A549 (cell line): ENCODE measurements at regions not wholly inside any gene's neighbourhood (a gene's known extent, or its start where the extent isn't known, plus 50 kb on each side); places are given as distances from the start of the nearest gene placed in this dataset.

Experiments used
- ATAC-seq, 2 experiments: fragments of 200-7000 bp in 1 of 2; fragments of >200 bp in 1 of 2; cut with Nextera tagmentation in 1 of 2; cut with Tn5 transposase in 1 of 2; 3 replicates each; pipeline versions ENCODE4 v1.8.0 to v1.9.1; 2018 to 2020; ENCODE audit warnings: mild to moderate bottlenecking in 1 of 2, moderate library complexity in 1 of 2
- CTCF ChIA-PET: fragments of 300-600 bp; sonication (Branson Sonifier 250); formaldehyde crosslinking; extraction: SDS; loops from one replicate; lab custom pipeline; 2021; ENCODE audit warnings: antibody characterized with exemption, inconsistent platforms; lab: Yijun Ruan, JAX
- POLR2A ChIA-PET: fragments of 350-600 bp; formaldehyde crosslinking; extraction: SDS; loops from one replicate; lab custom pipeline; 2021; ENCODE audit warnings: antibody characterized with exemption, inconsistent platforms; lab: Yijun Ruan, JAX
- DNase-seq, 2 experiments: peaks; one replicate each; pipeline versions ENCODE4 v3.0.0 to v3.0.0-alpha.2; 2011 to 2016; ENCODE audit warnings: low read depth in 1 of 2, low spot score in 1 of 2
- FAIRE-seq: peaks from 2 replicates; lab custom pipeline; 2011; peaks lifted over from hg19 to GRCh38; lab: Jason Lieb, UNC
- H3K27ac ChIP-seq, 2 experiments: fragments of >200 bp; sonication (Bioruptor Twin); formaldehyde crosslinking; 3 replicates each; pipeline ENCODE4 v1.5.1; 2016 to 2017
- H3K4me1 ChIP-seq: fragments of >200 bp; sonication (Bioruptor Twin); formaldehyde crosslinking; 3 replicates; pipeline ENCODE4 v1.6.1; 2016
- H3K4me2 ChIP-seq: fragments of >200 bp; sonication (Bioruptor Twin); formaldehyde crosslinking; 3 replicates; pipeline ENCODE4 v1.6.1; 2016
- H3K4me3 ChIP-seq: fragments of >200 bp; sonication (Bioruptor Twin); formaldehyde crosslinking; 3 replicates; pipeline ENCODE4 v1.5.1; 2016
- H3K9me3 ChIP-seq: fragments of >200 bp; sonication (Bioruptor Twin); formaldehyde crosslinking; 3 replicates; pipeline ENCODE4 v1.6.1; 2016
- CBX8 ChIP-seq: fragments of 200-600 bp; sonication (generic); IDR thresholded peaks from 2 replicates; pipeline ENCODE4 v1.6.1; 2016
- EHMT2 ChIP-seq: fragments of 200-600 bp; sonication (generic); IDR thresholded peaks from 2 replicates; pipeline ENCODE4 v1.6.1; 2016; ENCODE audit warnings: antibody characterized with exemption, low read depth, mild to moderate bottlenecking, moderate library complexity
- EP300 ChIP-seq, 2 experiments: fragments of >200 bp; sonication (Bioruptor Twin); formaldehyde crosslinking; IDR thresholded peaks; 2 replicates in 1 of 2; 3 replicates in 1 of 2; pipeline ENCODE4 v1.6.1; 2016 to 2017
- FOXS1 ChIP-seq: fragments of 250-450 bp; sonication (Bioruptor Pico); IDR thresholded peaks from 2 replicates; pipeline ENCODE4 v1.5.0; 2020; ENCODE audit warnings: mild to moderate bottlenecking, moderate library complexity
- HEYL ChIP-seq: fragments of 250-450 bp; sonication (Bioruptor Pico); IDR thresholded peaks from 2 replicates; pipeline ENCODE4 v1.8.0; 2021; ENCODE audit warnings: mild to moderate bottlenecking, moderate library complexity
- HOXA7 ChIP-seq: fragments of 250-450 bp; sonication (Bioruptor Pico); IDR thresholded peaks from 2 replicates; pipeline ENCODE4 v1.5.0; 2020; ENCODE audit warnings: mild to moderate bottlenecking, moderate library complexity
- KDM1A ChIP-seq: fragments of 200-600 bp; sonication (generic); IDR thresholded peaks from 2 replicates; pipeline ENCODE4 v1.6.1; 2016; ENCODE audit warnings: low read depth, mild to moderate bottlenecking
- MAFK ChIP-seq: fragments of 450-650 bp; IDR thresholded peaks from 2 replicates; pipeline ENCODE4 v1.6.1; 2014; ENCODE audit not compliant: partially characterized antibody
- MAX ChIP-seq: IDR thresholded peaks from 2 replicates; pipeline ENCODE4 v1.6.1; 2012
- MYC ChIP-seq: IDR thresholded peaks from 2 replicates; pipeline ENCODE4 v1.6.1; 2012; ENCODE audit warnings: mild to moderate bottlenecking, inconsistent platforms, low read length, improper control_type of control experiment, borderline replicate concordance
- PHF8 ChIP-seq: fragments of 200-600 bp; sonication (generic); IDR thresholded peaks from 2 replicates; pipeline ENCODE4 v1.6.1; 2016; ENCODE audit warnings: low read depth, mild to moderate bottlenecking, antibody characterized with exemption, moderate library complexity, borderline replicate concordance
- POLR2AphosphoS2 ChIP-seq: conservative IDR thresholded peaks from 2 replicates; pipeline ENCODE4 v1.6.1; 2012; ENCODE audit warnings: low read length, improper control_type of control experiment, inconsistent platforms
- RARB ChIP-seq: fragments of 250-450 bp; sonication (Bioruptor Pico); IDR thresholded peaks from 2 replicates; pipeline ENCODE4 v1.8.0; 2021; ENCODE audit warnings: mild to moderate bottlenecking, moderate library complexity
- RCOR1 ChIP-seq: fragments of 150-350 bp; IDR thresholded peaks from 2 replicates; pipeline ENCODE4 v1.6.1; 2014; ENCODE audit warnings: antibody characterized with exemption, low read length, low read depth
- RFX5 ChIP-seq: fragments of 450-650 bp; IDR thresholded peaks from 2 replicates; pipeline ENCODE4 v1.7.1; 2014; ENCODE audit warnings: antibody characterized with exemption, mild to moderate bottlenecking, moderate library complexity
- SREBF2 ChIP-seq: fragments of 450-650 bp; IDR thresholded peaks from 2 replicates; pipeline ENCODE4 v1.6.1; 2014; ENCODE audit warnings: mild to moderate bottlenecking, moderate library complexity
- TFCP2L1 ChIP-seq: fragments of 250-450 bp; sonication (Bioruptor Pico); IDR thresholded peaks from 2 replicates; pipeline ENCODE4 v1.5.0; 2021; ENCODE audit warnings: mild to moderate bottlenecking
- USF2 ChIP-seq: fragments of 450-650 bp; IDR thresholded peaks from 2 replicates; pipeline ENCODE4 v1.6.1; 2014; ENCODE audit warnings: antibody characterized with exemption
- ZFP36 ChIP-seq: fragments of 450-650 bp; IDR thresholded peaks from 2 replicates; pipeline ENCODE4 v1.6.1; 2014; ENCODE audit warnings: borderline replicate concordance; ENCODE audit not compliant: partially characterized antibody
- WGBS: methylation state at CpG from one replicate; pipeline ENCODE4 v1.1.6; 2017; ENCODE audit errors: missing lambda C conversion rate; 5-methylcytosine and 5-hydroxymethylcytosine counted together
- TF ChIP-seq, protein P1 (sequence below): fragments of >200 bp; sonication (Bioruptor Twin); formaldehyde crosslinking; IDR thresholded peaks from 2 replicates; pipeline ENCODE4 v1.6.1; 2016
- TF ChIP-seq, protein P2 (sequence below): IDR thresholded peaks from 2 replicates; pipeline ENCODE4 v1.6.1; 2012
- TF ChIP-seq, protein P3 (sequence below): fragments of >200 bp; sonication (Bioruptor Twin); formaldehyde crosslinking; IDR thresholded peaks from 3 replicates; pipeline ENCODE4 v1.5.1; 2016
- TF ChIP-seq, protein P4 (sequence below): fragments of 250-450 bp; sonication (Bioruptor Pico); IDR thresholded peaks from 2 replicates; pipeline ENCODE4 v1.5.0; 2021; ENCODE audit warnings: mild to moderate bottlenecking, moderate library complexity, borderline replicate concordance
- TF ChIP-seq, protein P5 (sequence below): fragments of 200-600 bp; sonication (generic); IDR thresholded peaks from 2 replicates; pipeline ENCODE4 v1.6.1; 2016; ENCODE audit warnings: antibody characterized with exemption, mild to moderate bottlenecking, moderate library complexity
- TF ChIP-seq, protein P6 (sequence below): fragments of >200 bp; sonication (Bioruptor Twin); formaldehyde crosslinking; IDR thresholded peaks from 3 replicates; pipeline ENCODE4 v1.6.1; 2016

GRCh38 chr3:26229801-26230200 lies 392.8 kb upstream of the LRRC3B start:
- 0% methylated on average over 2 of the region's 2 CpGs for WGBS
- Histone ChIP-seq H3K9me3 (no peaks in the 10 kb centered on the region), H3K4me1 (no peaks in the 10 kb centered on the region), H3K27ac (no peak overlapping the region), H3K4me2 (no peak overlapping the region), H3K4me3 (no peak overlapping the region)
- no peak for FAIRE-seq
- TF ChIP-seq RFX5: no peak
- no peak for TF ChIP-seq SREBF2
- TF ChIP-seq FOXS1 (CRISPR knock-in tag): no peak
- TF ChIP-seq, protein P1, sequence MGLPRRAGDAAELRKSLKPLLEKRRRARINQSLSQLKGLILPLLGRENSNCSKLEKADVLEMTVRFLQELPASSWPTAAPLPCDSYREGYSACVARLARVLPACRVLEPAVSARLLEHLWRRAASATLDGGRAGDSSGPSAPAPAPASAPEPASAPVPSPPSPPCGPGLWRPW: no peak
- TF ChIP-seq HOXA7: no peak
- no peak for TF ChIP-seq MAX
- no peak for TF ChIP-seq EP300 (IDR thresholded peaks at IDR 0.05)
- TF ChIP-seq, protein P2, sequence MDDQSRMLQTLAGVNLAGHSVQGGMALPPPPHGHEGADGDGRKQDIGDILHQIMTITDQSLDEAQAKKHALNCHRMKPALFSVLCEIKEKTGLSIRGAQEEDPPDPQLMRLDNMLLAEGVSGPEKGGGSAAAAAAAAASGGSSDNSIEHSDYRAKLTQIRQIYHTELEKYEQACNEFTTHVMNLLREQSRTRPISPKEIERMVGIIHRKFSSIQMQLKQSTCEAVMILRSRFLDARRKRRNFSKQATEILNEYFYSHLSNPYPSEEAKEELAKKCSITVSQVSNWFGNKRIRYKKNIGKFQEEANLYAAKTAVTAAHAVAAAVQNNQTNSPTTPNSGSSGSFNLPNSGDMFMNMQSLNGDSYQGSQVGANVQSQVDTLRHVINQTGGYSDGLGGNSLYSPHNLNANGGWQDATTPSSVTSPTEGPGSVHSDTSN: no peak
- no peak for TF ChIP-seq PHF8
- TF ChIP-seq, protein P3, sequence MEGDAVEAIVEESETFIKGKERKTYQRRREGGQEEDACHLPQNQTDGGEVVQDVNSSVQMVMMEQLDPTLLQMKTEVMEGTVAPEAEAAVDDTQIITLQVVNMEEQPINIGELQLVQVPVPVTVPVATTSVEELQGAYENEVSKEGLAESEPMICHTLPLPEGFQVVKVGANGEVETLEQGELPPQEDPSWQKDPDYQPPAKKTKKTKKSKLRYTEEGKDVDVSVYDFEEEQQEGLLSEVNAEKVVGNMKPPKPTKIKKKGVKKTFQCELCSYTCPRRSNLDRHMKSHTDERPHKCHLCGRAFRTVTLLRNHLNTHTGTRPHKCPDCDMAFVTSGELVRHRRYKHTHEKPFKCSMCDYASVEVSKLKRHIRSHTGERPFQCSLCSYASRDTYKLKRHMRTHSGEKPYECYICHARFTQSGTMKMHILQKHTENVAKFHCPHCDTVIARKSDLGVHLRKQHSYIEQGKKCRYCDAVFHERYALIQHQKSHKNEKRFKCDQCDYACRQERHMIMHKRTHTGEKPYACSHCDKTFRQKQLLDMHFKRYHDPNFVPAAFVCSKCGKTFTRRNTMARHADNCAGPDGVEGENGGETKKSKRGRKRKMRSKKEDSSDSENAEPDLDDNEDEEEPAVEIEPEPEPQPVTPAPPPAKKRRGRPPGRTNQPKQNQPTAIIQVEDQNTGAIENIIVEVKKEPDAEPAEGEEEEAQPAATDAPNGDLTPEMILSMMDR: no peak
- TF ChIP-seq EHMT2: no peak
- no peak for TF ChIP-seq CBX8
- TF ChIP-seq HEYL (CRISPR knock-in tag): no peak
- TF ChIP-seq KDM1A: no peak
- no peak for TF ChIP-seq MYC
- no peak for TF ChIP-seq USF2
- TF ChIP-seq MAFK: no peak
- no peak for TF ChIP-seq RCOR1
- ATAC-seq: no peak
- no peak for DNase-seq
- ChIA-PET POLR2A (no interaction called here), CTCF (no interaction called here)

GRCh38 chr3:26233374-26233773 lies 389.2 kb upstream of the LRRC3B start:
- FAIRE-seq (no peak), DNase-seq (no peak), ATAC-seq (no peak)
- Histone ChIP-seq H3K9me3 (no peaks in the 10 kb centered on the region), H3K27ac (no peak overlapping the region), H3K4me3 (no peak overlapping the region), H3K4me1 (no peaks in the 10 kb centered on the region), H3K4me2 (no peak overlapping the region)
- ChIA-PET CTCF (no interaction called here), POLR2A (no interaction called here)
- WGBS: 0% methylated on average over 4 of the region's 4 CpGs
- TF ChIP-seq, protein P4, sequence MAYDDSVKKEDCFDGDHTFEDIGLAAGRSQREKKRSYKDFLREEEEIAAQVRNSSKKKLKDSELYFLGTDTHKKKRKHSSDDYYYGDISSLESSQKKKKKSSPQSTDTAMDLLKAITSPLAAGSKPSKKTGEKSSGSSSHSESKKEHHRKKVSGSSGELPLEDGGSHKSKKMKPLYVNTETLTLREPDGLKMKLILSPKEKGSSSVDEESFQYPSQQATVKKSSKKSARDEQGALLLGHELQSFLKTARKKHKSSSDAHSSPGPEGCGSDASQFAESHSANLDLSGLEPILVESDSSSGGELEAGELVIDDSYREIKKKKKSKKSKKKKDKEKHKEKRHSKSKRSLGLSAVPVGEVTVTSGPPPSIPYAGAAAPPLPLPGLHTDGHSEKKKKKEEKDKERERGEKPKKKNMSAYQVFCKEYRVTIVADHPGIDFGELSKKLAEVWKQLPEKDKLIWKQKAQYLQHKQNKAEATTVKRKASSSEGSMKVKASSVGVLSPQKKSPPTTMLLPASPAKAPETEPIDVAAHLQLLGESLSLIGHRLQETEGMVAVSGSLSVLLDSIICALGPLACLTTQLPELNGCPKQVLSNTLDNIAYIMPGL (CRISPR knock-in tag): no peak
- no peak for TF ChIP-seq TFCP2L1 (CRISPR knock-in tag)
- TF ChIP-seq POLR2AphosphoS2: no peak
- TF ChIP-seq ZFP36: no peak
- TF ChIP-seq, protein P5, sequence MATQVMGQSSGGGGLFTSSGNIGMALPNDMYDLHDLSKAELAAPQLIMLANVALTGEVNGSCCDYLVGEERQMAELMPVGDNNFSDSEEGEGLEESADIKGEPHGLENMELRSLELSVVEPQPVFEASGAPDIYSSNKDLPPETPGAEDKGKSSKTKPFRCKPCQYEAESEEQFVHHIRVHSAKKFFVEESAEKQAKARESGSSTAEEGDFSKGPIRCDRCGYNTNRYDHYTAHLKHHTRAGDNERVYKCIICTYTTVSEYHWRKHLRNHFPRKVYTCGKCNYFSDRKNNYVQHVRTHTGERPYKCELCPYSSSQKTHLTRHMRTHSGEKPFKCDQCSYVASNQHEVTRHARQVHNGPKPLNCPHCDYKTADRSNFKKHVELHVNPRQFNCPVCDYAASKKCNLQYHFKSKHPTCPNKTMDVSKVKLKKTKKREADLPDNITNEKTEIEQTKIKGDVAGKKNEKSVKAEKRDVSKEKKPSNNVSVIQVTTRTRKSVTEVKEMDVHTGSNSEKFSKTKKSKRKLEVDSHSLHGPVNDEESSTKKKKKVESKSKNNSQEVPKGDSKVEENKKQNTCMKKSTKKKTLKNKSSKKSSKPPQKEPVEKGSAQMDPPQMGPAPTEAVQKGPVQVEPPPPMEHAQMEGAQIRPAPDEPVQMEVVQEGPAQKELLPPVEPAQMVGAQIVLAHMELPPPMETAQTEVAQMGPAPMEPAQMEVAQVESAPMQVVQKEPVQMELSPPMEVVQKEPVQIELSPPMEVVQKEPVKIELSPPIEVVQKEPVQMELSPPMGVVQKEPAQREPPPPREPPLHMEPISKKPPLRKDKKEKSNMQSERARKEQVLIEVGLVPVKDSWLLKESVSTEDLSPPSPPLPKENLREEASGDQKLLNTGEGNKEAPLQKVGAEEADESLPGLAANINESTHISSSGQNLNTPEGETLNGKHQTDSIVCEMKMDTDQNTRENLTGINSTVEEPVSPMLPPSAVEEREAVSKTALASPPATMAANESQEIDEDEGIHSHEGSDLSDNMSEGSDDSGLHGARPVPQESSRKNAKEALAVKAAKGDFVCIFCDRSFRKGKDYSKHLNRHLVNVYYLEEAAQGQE: no peak
- TF ChIP-seq RCOR1: no peak
- TF ChIP-seq, protein P6, sequence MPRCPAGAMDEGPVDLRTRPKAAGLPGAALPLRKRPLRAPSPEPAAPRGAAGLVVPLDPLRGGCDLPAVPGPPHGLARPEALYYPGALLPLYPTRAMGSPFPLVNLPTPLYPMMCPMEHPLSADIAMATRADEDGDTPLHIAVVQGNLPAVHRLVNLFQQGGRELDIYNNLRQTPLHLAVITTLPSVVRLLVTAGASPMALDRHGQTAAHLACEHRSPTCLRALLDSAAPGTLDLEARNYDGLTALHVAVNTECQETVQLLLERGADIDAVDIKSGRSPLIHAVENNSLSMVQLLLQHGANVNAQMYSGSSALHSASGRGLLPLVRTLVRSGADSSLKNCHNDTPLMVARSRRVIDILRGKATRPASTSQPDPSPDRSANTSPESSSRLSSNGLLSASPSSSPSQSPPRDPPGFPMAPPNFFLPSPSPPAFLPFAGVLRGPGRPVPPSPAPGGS: no peak
- no peak for TF ChIP-seq RARB (CRISPR knock-in tag)
